SW 1271 (cell line): ENCODE measurements at regions not wholly inside any gene's neighbourhood (a gene's known extent, or its start where the extent isn't known, plus 50 kb on each side); places are given as distances from the start of the nearest gene placed in this dataset.

ENCODE experiments used
- DNase-seq, 2 experiments: peaks; one replicate each; lab custom pipeline; 2025; lab: John Stamatoyannopoulos, UW

DNA sequence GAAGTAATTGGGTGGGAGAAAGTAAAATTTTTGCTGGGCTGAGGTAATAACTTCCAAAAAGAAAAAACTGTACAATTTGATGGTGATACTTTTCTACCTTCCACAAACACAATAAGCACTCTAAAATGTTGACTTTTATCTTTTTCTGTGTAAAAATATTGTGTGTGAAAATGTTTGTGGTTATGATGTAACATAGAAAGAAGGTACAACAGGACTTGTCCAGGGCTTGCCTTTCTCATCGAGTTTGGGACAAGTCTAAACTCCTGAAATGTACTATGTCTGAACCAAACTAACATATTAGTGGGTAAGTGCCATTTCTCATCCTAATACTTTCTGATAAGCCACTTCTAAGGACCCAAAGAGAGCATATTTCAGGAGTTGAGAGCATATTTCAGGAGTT is 174.2 kb upstream of the PDGFD start:
- DNase-seq, result no peak

DNA sequence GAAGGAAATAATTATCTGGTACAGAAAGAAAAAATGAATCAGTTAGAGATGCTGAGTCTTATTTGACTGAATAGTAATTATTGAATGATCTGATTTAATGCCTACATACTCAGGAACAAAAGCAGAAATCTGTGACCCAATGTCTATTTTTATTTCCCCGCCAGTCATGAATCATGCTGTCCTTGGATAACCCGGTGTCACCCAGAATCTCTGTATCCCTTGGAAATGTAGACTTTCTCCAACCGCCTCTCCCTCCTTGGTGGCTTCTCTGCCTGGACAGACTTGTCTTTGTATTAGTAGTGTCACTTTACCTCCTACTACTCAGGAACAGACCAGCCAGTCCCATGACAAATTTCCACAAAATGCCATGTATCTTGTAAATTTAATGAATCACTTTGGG is 173.3 kb upstream of the PDGFD start:
- no peak for DNase-seq

DNA sequence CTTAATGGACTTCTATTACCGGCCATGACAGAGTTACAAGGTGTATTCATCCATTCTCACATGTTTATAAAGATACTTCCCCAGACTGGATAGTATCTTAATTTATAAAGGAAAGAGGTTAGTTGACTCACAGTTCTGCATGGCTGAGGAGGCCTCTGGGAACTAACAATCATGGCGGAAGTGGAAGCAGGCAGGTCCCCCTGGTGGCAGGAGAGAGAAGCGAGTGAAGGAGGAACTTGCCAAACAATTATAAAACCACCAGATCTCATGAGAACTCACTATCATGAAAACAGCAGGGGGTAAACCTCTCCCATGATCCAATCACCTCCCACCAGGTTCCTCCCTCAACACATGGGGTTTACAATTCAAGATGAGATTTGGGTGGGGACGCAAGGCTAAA is 170.0 kb upstream of the PDGFD start:
- DNase-seq, result peak in 1 of 2 experiments; percentile 17

DNA sequence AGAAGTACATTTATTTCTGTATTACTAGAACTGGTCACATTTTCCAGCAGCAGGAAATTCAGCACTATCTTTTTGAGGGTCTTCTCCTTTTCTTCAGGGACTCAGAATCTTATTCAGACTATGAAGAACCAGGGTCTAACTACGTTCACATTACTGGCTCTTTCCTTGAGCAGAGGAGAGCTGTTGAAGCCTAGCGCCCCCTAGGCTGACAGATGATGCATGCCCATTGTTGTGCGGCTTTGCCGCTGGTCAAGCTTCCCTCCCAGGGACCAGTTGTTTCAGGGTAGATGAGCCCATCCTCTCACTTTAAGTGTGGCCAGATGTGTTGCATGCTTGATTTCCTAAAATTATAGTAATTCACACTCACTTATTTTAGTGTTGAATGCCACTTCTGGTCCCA is 168.2 kb upstream of the PDGFD start:
- DNase-seq, result no peak

DNA sequence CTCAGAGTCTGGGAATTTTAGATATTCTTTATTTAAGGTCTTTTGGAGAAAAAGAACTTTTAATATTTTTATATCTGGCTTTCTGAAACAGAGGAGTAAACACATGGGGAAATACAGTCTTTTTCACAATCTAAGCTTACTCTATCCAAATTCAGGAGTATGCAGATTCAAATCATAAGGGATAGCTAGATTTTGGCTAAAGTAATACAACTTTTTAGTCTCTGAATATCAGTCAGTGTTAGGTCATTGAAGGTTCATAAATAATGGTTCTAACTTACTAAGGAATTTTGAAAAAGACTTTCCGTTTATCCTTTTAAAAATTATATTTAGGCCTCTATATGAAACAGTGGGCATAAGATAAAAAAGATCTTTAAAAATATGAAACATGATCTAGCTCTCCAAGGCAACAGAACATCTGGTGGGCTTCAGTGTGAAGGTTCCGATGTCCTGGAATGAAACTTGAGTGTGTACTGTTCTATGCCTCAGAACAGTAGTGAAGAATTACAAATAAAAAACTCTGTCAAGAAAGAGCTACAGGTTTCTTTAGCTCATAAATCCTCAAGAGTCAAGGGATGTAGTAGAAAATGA is 165.2 kb upstream of the PDGFD start:
- DNase-seq, result no peak

DNA sequence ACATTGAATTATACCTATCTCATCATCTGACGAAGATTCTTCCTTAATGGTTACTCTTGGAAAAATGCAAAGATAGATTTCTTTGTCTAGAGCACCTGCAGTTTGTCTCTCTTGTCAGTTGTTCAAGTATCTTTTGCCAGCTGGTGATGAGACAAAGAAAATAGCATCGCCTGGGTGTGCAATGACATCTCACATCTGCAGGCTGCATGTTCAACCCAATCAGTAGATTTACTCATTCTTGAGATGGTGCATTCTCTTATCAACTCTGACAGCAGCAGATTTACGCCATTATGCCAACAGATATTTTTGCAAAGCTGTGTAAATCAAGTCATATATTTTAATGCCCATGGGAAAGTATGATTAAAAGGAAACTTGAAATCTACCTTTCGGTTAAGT is 164.6 kb upstream of the PDGFD start:
- DNase-seq, result no peak

DNA sequence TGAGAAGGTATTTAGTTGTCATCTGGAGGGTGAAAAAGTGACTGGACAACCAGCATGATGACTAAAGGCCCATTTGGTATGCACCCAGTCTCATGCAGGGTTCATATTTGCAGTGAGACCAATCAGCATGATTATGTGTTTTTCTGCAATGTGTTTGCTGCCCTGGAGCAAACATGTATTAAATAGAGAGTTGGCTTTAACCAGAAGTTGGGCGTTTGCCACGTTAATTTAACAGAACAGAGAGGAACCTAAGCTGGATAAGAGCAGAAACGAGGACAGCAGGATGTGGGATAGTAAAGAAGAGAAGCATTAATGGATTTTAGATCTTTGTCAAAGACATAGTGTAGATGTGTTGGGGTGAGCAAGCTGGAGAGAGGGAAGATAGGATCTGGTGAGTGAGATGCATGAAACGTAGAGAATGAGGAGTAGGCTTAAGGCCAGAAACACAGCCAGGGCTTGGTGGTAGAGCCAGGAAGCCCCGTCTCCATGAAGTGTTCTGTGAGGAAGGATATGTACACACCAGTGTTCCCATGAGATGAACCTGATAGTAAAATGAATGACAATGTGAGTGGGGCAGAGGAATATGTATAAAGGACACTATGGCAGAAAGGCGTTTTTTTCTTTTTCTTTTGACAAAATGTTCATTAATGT is 164.0 kb upstream of the PDGFD start:
- DNase-seq, result no peak

DNA sequence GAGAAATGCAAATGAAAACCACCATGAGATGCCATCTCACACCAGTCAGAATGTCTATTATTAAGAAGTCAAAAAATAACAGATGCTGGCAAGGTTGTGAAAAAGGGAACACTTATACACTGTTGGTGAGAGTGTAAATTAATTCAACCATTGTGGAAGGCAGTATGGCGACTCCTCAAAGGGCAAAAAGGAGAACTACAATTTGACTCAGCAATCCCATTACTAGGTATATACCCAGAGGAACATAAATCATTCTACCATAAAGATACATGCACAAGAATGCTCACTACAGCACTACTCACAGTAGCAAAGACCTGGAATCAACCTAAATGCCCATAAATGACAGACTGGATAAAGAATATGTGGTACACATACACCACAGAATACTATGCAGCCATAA is 161.1 kb upstream of the PDGFD start:
- no peak for DNase-seq

DNA sequence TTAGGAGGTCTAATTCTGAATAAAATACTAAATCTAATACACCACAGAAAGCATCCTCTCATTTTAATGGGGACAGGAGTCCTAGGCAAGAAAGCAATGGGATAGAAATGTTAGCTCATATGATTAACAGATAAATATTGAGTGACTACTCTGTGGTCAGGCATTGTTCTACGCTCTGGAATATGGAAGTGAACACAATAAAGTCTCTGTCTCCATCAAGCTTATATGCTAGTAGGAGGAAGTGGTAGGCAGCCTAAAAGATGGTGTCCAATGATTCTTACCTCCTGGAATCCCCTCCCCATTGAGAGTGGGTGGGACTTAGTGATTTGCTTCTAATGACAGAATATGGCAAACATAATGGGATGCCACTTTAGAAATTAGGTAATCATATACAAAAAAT is 160.3 kb upstream of the PDGFD start:
- no peak for DNase-seq

DNA sequence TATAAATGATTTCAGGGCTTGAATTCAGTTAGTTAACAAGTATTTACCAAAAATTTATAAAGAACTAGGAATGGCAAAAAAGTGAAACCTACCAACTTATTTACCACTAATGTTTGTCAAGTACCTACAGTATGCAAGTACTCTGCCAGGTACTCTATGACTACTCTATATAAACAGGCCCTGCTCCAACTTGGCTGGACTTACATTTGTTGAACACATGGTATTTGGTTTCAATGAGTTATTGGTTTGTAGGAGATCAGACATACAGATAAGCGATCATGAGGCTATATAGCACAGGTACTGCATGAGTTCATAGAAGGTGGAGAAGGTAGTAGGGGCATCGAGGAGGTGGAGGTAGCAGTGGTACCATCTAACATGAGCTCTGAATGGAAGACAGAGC is 159.9 kb upstream of the PDGFD start:
- DNase-seq, result no peak

DNA sequence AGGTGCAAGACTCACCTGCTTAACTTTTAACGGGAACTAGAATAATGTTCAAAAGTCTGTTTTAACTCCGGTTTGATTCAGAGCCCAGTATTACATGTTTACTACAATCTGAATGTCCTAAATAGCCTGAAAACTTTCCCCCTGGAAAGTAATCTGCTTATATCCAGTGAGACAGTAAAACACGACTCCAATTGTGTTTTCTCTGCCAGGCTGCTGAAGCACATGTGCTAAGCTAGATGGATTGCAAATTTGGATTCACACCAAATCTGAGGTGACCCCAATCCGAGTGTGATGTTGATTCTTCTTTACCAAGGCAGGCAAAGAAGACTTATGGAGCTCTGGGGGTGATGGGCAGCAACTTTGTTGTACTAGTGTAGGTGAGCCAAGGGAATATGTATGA is 158.7 kb upstream of the PDGFD start:
- no peak for DNase-seq

DNA sequence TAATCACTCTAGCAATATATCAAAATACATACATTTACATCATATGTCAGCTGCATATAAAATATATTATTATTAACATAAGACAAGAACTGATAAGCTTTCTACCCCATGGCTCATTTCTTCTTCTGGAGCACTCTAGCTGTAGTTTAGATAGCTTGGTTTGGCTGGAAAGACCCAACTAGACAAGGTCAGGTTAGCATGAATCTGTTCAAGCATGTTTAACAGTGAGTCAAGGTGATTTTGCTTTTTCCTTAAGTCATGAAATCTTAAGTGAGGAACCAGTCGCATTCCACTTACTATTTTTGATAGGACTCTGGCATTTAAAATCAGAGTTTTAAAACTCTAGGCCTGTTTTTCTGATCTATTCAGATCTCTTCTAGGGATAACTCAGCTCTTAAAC is 157.0 kb upstream of the PDGFD start:
- DNase-seq, result no peak

DNA sequence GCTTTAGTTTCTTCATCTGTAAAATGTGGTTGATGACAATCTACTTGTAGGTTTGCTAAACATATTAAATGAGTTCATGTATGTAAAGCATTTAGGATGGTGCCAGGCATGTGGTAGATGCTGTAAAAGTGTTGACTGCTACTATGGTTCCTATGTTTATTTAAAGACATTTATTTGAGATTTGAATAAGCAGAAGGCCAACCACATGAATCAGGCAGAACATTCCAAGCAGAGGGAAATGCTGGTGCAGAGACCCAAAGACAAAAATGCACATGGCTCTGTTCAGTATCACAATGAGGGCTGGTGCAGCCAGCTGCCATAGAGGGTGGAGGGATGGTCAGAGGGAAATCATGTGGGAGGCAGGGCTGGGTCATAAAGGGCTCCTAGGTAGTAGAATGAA is 156.2 kb upstream of the PDGFD start:
- no peak for DNase-seq

DNA sequence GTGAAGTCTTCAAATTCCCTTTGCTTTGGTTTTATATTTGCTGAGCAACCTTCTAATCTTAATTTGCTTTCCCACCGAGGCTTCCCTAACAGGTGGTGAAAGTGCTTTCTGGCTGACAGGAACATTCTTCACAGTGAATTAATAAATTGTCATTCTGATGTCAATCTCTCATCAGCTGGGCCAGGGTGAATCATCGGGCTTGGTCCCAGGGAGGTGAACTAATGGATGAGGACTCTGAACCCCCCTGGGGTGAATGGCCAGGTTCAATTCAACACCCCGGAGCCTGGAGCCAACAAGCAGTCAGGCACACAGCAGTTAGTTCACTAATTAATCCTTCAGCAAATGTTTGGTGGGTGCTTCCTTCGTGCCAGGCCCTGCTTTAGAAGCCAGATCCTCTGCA is 155.4 kb upstream of the PDGFD start:
- DNase-seq, result no peak

DNA sequence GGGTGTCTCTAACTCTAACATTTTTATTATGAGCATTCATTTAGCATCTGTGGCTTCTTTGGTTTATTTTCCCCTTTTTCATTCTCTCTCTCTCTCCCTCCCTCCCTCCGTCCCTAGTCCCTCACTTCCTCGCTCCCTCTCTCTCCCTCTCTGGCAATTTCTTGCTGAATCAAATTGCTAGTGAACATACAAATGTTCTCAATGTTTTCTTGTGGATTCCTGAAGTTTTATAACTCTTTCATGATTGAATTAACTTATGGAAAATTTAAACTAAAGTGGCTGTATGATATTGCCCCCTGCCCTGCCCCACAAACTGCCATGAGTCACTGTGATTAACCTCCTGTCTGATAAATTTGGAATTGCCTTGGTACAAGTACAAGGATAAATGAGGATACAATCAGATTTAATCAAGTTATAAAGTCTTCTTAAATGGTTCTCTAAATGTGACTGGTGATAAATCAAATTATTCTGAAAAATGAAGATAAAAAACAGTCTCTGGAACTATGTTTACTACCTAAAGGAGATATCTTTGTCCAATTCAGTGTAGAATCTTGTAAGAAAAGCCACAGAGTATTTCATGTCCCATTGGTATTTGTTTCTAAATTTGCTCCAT is 143.0 kb upstream of the PDGFD start:
- DNase-seq, result no peak

DNA sequence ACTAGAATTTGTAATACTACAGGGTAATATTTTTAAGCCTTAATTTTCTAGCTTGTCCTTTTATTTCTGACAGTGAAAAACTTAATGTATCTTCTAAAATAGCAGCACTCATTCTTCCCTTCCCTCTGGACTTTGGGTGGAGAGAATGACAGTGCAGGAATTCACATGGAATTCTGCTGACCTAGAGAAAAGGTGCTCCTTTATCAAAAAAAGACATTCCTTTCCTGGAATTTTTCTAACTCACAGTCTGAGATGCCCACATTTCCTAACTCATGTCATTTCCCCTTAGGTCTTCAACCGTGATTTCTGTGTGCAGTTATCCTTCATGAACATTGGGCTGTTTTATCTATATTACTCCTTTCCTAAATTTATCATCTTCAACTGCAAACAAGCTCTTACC is 137.8 kb upstream of the PDGFD start:
- no peak for DNase-seq

DNA sequence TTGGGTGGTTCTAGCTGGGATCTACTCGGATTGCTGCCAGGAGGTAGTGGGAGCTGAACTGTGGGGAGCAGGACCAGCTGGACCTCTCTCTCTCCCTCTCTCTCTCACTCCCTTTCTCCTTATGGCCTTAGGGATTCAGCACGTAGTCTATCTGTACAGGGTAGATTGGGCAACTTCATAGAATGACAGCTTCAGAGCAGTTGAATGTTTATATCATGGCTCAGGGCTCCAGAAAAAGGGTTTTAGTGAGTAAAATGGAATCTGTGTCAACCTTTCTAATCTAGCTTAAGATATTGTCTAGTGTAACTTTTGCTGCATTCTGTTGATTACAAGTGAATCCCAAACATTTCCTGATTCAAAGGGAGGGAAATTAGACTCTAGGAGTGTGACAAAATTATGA is 127.7 kb upstream of the PDGFD start:
- no peak for DNase-seq

DNA sequence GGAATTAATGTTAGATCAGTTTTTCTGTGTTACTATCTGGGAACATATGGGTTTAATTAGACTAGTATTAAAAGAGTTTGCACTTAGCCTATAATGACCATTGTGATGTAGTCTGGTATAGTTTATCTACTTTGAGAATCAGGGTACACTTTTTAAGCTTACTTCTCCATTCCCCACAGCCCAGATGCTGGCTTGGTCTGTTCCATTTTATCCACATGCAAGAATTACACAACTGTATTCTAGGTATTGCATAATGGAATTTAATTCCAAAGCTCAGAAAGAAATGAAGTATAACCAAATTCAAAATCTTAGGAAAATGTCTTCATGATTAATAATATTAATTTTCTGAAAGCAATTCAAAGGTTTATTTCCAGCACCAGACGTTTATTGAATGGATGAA is 122.2 kb upstream of the PDGFD start:
- DNase-seq, result no peak

DNA sequence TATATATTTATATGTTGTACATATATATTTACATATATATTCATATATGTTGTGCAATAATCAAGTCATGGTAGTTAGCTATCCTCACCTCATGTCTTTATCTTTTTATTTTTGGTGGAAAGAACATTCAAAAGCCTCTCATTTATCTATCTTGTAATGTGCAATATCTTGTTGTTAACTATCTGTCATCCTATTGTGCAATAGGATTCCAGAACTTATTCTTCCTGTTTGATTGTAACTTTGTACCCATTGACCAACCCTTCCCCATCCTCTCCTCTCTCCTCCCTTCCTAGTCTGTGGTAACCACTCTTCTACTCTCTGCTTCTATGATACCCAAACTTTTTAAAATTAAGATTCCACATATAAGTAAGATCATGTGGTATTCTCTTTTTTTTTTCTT is 115.6 kb upstream of the PDGFD start:
- no peak for DNase-seq

DNA sequence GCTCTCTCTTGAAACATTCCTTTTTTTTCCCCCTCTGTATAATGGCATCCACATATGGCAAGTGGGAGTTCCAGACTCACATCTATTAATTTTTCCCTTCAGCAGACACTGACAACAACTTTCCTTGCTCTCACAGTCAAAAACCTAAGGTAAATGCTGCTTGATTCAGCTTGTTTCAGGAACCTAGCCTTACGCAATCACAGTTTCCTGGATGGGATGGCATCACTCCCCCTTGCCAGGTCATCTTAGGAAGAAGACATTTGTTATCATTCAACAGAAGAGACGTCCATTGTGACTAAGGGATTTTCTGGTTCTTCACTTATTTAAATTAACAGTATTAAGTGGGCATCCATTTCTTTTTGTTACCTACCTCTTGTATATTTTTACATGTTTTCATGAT is 112.0 kb upstream of the PDGFD start:
- no peak for DNase-seq

DNA sequence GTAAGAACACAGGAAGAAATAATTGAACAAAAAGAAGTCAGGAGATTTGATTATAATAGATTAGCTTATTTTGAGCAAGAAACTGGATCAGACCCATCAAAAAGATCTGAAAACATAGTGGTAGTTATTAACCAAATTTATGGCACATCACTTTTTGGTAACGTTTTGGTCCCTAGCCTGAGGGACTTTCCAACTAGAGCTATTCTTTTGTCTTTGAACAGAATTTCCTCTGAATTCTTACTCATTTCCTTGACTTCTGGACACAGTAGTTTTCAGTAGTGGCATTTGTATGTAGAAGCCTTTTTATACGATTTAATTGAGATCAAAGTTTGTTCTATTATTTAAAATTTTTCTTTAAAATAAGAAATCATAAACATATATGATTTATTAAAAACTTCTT is 96.5 kb upstream of the PDGFD start:
- DNase-seq, result no peak

DNA sequence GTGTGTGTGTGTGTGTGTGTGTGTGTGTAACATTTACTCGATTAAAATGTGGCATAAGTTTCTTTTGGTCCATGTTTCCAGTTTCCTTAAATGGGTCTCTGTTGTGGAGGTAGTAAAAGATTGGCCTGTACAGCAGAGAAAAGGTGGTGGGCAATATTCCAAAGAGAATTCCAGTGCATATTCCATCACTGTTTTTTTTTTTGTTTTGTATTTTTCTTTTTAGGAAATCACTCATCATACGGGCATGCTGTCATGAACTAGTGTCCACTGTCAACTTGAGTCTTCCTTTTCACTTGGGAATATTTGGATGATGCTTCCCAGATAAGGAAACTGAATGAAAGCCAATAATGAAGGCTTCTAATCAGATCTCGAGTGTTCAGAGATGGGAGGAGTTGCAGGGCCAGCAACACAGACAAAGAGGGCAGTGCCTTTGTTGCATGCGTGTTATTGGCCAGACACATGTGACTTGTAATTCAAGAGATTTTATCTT is 95.2 kb upstream of the PDGFD start:
- DNase-seq, result no peak

DNA sequence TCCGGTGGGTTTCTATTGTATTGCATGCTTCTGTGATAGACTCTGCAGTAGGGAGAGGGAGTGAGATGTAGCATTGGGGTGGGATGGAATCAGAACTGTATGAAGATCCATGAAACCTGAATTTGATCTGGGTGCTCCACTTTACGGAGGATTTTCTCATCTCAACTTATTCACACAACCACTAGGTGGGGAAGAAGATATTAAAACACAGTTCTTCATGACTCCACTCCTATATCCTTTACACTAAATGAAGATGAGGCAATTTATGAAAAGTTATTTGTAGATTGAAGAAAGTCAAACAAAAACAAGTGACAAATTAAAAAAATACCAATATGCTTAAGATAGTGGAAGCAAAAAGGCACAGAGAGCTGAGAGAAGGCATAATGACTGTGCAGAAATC is 92.6 kb upstream of the PDGFD start:
- no peak for DNase-seq

DNA sequence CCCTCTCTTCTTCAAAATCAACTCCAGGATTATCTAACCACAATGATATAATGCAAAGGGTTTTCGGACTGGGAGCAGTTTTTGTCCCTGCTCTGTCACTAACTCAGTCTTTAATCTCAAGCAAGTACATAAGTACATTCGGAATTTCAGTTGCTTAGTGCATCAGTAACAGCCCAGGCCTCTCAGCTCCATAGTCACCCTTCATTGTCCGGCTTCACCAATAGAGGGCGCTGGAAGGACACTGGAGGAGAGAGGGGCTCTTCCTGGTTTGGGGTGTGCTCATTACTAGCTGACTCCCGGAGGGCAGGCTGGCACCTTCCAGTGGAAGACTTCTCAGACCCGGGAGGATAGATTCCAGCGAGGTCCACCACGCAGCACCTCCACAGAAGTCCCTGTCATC is 90.4 kb upstream of the PDGFD start:
- DNase-seq, result peak; percentile 12 to 51
